OCI-LY3 (cell line): ENCODE measurements at regions not wholly inside any gene's neighbourhood (a gene's known extent, or its start where the extent isn't known, plus 50 kb on each side); places are given as distances from the start of the nearest gene placed in this dataset.

Experiments
- H2AFZ ChIP-seq: fragments of 200-600, 300-600 bp; shearing (Covaris generic); 2 replicates; pipeline ENCODE4 v1.6.0; 2014; ENCODE audit warnings: antibody characterized with exemption, low read depth, low read length
- H3K27ac ChIP-seq: fragments of 200-600, 300-600 bp; sonication (generic); 2 replicates; pipeline ENCODE4 v1.5.1; 2014; ENCODE audit warnings: mild to moderate bottlenecking, low read length, moderate library complexity, mixed read lengths
- H3K27me3 ChIP-seq: fragments of 200-600, 300-600 bp; sonication (generic); 2 replicates; pipeline ENCODE4 v1.6.1; 2014; ENCODE audit warnings: low read depth, low read length, mixed read lengths
- H3K36me3 ChIP-seq: fragments of 200-600, 300-600 bp; sonication (generic); replicated peaks from 2 replicates; pipeline ENCODE3; 2014; ENCODE audit warnings: low read depth, low read length, mixed read lengths
- H3K4me1 ChIP-seq: fragments of 300-600, 200-600 bp; sonication (generic); 2 replicates; pipeline ENCODE4 v1.6.1; 2014; ENCODE audit warnings: low read length, mixed read lengths
- H3K4me2 ChIP-seq: fragments of 200-600, 300-600 bp; sonication (generic); 2 replicates; pipeline ENCODE4 v1.6.1; 2014; ENCODE audit warnings: low read length, mixed read lengths
- H3K4me3 ChIP-seq: fragments of 300-600, 200-600 bp; sonication (generic); 2 replicates; pipeline ENCODE4 v1.5.1; 2014; ENCODE audit warnings: antibody characterized with exemption, mild to moderate bottlenecking, low read length, moderate library complexity
- H3K79me2 ChIP-seq: fragments of 300-600, 200-600 bp; shearing (Covaris generic); 2 replicates; pipeline ENCODE4 v1.6.1; 2014; ENCODE audit warnings: mild to moderate bottlenecking, low read length, mixed read lengths
- H3K9ac ChIP-seq: fragments of 300-600, 200-600 bp; shearing (Covaris generic); 2 replicates; pipeline ENCODE4 v1.6.0; 2014; ENCODE audit warnings: mild to moderate bottlenecking, low read length, moderate library complexity
- H3K9me3 ChIP-seq: fragments of 200-600, 300-600 bp; shearing (Covaris generic); 2 replicates; pipeline ENCODE4 v1.6.1; 2014; ENCODE audit warnings: low read length, mixed read lengths; ENCODE audit not compliant: insufficient read depth
- H4K20me1 ChIP-seq: fragments of 200-600, 300-600 bp; sonication (generic); 2 replicates; pipeline ENCODE4 v1.6.1; 2016; ENCODE audit warnings: low read length, mixed read lengths; ENCODE audit not compliant: insufficient read depth
- EZH2phosphoT487 ChIP-seq: fragments of 200-600 bp; shearing (Covaris generic); IDR thresholded peaks from 2 replicates; pipeline ENCODE4 v1.6.1; 2018; ENCODE audit warnings: antibody characterized with exemption, mixed run types, low read depth
- TF ChIP-seq, protein P1 (sequence below): fragments of 200-600, 300-600 bp; sonication (generic); IDR thresholded peaks from 2 replicates; pipeline ENCODE4 v1.5.1; 2014; ENCODE audit warnings: antibody characterized with exemption, low read length, low read depth

DNA sequence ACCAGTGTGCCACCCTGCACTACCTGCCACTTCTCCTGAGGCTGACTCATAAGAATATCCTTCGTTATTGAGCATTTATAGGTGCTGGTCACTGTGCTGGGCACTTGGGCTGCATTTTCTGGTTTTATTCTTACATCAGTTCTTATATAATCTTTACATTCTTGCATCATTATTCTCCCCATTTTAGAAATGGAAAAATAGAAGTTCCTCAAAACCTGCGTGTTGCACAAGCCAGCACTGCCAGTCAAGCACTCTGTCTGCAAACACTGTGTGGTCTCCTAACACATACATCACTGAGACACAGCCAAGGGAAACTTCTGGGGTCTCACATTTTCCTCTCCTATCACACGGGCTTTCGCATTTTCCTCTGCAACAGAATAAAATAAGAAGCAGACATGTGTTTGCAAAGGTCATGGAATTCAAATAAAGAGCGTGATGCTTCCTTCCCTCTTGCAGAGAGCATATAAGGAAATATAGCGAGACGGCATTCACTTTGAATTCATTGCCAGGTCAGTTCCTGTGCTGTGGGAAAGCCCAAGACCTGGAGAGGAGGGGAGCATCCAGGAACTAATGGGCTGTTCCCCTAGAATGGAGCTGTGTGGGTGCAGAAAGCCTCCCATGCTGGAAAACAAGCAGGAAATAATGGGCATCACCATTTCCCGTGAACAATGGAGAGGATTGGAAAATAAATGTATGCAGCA is 73.9 kb upstream of the SEZ6L start:
- no peak for TF ChIP-seq EZH2phosphoT487
- TF ChIP-seq, protein P1, sequence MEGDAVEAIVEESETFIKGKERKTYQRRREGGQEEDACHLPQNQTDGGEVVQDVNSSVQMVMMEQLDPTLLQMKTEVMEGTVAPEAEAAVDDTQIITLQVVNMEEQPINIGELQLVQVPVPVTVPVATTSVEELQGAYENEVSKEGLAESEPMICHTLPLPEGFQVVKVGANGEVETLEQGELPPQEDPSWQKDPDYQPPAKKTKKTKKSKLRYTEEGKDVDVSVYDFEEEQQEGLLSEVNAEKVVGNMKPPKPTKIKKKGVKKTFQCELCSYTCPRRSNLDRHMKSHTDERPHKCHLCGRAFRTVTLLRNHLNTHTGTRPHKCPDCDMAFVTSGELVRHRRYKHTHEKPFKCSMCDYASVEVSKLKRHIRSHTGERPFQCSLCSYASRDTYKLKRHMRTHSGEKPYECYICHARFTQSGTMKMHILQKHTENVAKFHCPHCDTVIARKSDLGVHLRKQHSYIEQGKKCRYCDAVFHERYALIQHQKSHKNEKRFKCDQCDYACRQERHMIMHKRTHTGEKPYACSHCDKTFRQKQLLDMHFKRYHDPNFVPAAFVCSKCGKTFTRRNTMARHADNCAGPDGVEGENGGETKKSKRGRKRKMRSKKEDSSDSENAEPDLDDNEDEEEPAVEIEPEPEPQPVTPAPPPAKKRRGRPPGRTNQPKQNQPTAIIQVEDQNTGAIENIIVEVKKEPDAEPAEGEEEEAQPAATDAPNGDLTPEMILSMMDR, result no peak
- no peak overlapping the region for H3K4me2 ChIP-seq
- no peaks in the 10 kb centered on the region for H3K36me3 ChIP-seq
- H3K4me3 ChIP-seq, result no peak overlapping the region
- no peaks in the 10 kb centered on the region for H3K4me1 ChIP-seq
- H3K9ac ChIP-seq, result no peak overlapping the region
- H3K27me3 ChIP-seq, result peaks cover 27% of the 10 kb centered on the region
- H3K79me2 ChIP-seq, result no peaks in the 10 kb centered on the region
- no peaks in the 10 kb centered on the region for H3K9me3 ChIP-seq
- H3K27ac ChIP-seq, result no peak overlapping the region
- no peak overlapping the region for H2AFZ ChIP-seq
- no peaks in the 10 kb centered on the region for H4K20me1 ChIP-seq

DNA sequence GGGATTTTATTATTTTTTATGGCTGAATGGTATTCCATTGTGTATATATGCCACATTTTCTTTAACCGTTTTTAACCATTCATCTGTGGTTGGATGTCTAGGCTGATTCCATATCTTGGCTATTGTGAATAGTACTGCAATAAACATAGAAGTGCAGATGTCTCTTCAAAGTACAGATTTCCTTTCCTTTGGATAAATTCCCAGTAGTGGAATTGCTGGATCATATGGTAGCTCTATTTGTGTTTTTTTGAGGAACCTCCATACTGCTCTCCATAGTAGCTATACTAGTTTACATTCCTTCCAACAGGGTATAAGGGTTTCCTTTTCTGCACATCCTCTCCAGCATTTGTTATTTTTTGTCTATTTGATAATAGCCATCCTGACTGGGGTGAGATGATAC is 71.9 kb upstream of the SEZ6L start:
- H3K9ac ChIP-seq, result no peak overlapping the region
- H3K4me3 ChIP-seq, result no peak overlapping the region
- no peaks in the 10 kb centered on the region for H3K9me3 ChIP-seq
- H3K79me2 ChIP-seq, result no peaks in the 10 kb centered on the region
- H4K20me1 ChIP-seq, result no peaks in the 10 kb centered on the region
- H2AFZ ChIP-seq, result no peak overlapping the region
- no peaks in the 10 kb centered on the region for H3K36me3 ChIP-seq
- TF ChIP-seq EZH2phosphoT487, result no peak
- TF ChIP-seq, protein P1, result no peak
- H3K27me3 ChIP-seq, result peaks cover 25% of the 10 kb centered on the region
- H3K27ac ChIP-seq, result no peak overlapping the region
- no peak overlapping the region for H3K4me2 ChIP-seq
- no peaks in the 10 kb centered on the region for H3K4me1 ChIP-seq

DNA sequence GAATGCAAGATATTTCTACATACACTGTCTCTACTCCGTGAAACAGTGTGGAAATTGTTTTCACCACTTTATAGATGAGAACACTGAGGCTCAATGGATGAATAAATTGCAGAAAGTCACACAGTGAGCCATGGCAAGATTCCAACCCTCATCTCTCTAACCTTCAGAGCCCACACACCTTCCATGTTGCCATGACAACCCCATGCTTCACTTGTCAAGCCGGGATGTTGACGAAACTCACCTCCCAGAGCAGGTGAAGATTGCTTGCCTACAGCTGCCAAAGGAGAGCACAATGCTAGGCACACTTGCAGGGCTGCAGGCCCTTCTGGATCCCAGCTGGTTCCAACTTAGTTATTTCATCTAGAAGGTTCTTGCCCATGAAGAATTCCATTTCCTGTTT is 71.4 kb upstream of the SEZ6L start:
- Histone ChIP-seq H3K9me3 (no peaks in the 10 kb centered on the region), H2AFZ (no peak overlapping the region), H3K79me2 (no peaks in the 10 kb centered on the region), H3K36me3 (no peaks in the 10 kb centered on the region), H3K4me1 (no peaks in the 10 kb centered on the region), H4K20me1 (no peaks in the 10 kb centered on the region), H3K9ac (no peak overlapping the region), H3K27me3 (peaks cover 26% of the 10 kb centered on the region), H3K27ac (no peak overlapping the region), H3K4me3 (no peak overlapping the region), H3K4me2 (no peak overlapping the region)
- no peak for TF ChIP-seq EZH2phosphoT487
- TF ChIP-seq, protein P1, result no peak

GRCh38 chr22:26103023-26103422 is 66.2 kb upstream of the SEZ6L start:
- Histone ChIP-seq H3K9me3 (no peaks in the 10 kb centered on the region), H2AFZ (no peak overlapping the region), H3K4me1 (no peaks in the 10 kb centered on the region), H3K79me2 (no peaks in the 10 kb centered on the region), H4K20me1 (no peaks in the 10 kb centered on the region), H3K36me3 (no peaks in the 10 kb centered on the region), H3K27ac (no peak overlapping the region), H3K4me2 (no peak overlapping the region), H3K9ac (no peak overlapping the region), H3K27me3 (peaks cover 42% of the 10 kb centered on the region), H3K4me3 (no peak overlapping the region)
- TF ChIP-seq EZH2phosphoT487, result no peak
- TF ChIP-seq, protein P1, result no peak
